Adrenal gland (tissue), 9 donors: ENCODE measurements at regions not wholly inside any gene's neighbourhood (a gene's known extent, or its start where the extent isn't known, plus 50 kb on each side); places are given as distances from the start of the nearest gene placed in this dataset.

Experiments
- DNase-seq, 7 donors: peaks; one replicate each; pipeline ENCODE4 v3.0.0-alpha.2; 2019 to 2020
- H3K27ac ChIP-seq, 5 donors: fragments of 200-600 bp; sonication (generic) in 4 of 5; 1 replicate in 3 of 5; 2 replicates in 2 of 5; pipeline versions ENCODE4 v1.5.1 to v1.8.0; 2016 to 2020; ENCODE audit warnings: mild to moderate bottlenecking in 1 of 5
- H3K27me3 ChIP-seq: fragments of 200-600 bp; 2 replicates; pipeline ENCODE4 v1.8.0; 2021
- H3K36me3 ChIP-seq, 2 donors: fragments of 200-600 bp; replicated peaks in 1 of 2; 1 replicate in 1 of 2; 2 replicates in 1 of 2; pipeline versions ENCODE4 v1.5.1 to v1.8.0; 2018 to 2022
- H3K4me1 ChIP-seq, 2 donors: fragments of 200-600 bp; replicated peaks in 1 of 2; 1 replicate in 1 of 2; 2 replicates in 1 of 2; pipeline versions ENCODE4 v1.5.1 to v1.8.0; 2018 to 2021
- H3K4me3 ChIP-seq, 4 donors: fragments of 200-600 bp; sonication (generic) in 3 of 4; one replicate each; pipeline ENCODE4 v1.5.1; 2016 to 2018
- H3K9me3 ChIP-seq, 3 donors: fragments of 200-600 bp; sonication (generic) in 1 of 3; replicated peaks in 1 of 3; 1 replicate in 2 of 3; 2 replicates in 1 of 3; pipeline versions ENCODE4 v1.5.1 to v1.8.0; 2016 to 2021
- POLR2A ChIP-seq, 2 donors: fragments of 450-650 bp; IDR thresholded peaks; one replicate each; pipeline ENCODE4 v1.6.1; 2017; ENCODE audit warnings: antibody characterized with exemption in 2 of 2, mild to moderate bottlenecking in 2 of 2, moderate library complexity in 1 of 2
- WGBS, 4 donors: extraction: QIAGEN DNeasy Blood & Tissue Kit in 2 of 4; methylation state at CpG; one replicate each; pipeline versions ENCODE4 v1.1.5 to v1.1.7; 2013 to 2017; 5-methylcytosine and 5-hydroxymethylcytosine counted together
- intact Hi-C, 2 donors: fragments of 100-400 bp; cut with DNase I; formaldehyde crosslinking; loops; one replicate each; pipeline versions ENCODE4 v1.14.1 to v1.15.0; 2022 to 2023
- TF ChIP-seq, protein P1 (sequence below), 6 experiments: fragments of 450-650 bp in 4 of 6; fragments of 200-600 bp in 2 of 6; sonication (generic) in 1 of 6; IDR thresholded peaks; 1 replicate in 5 of 6; 2 replicates in 1 of 6; pipeline versions ENCODE4 v1.5.1 to v1.8.0; 2016 to 2021; ENCODE audit warnings: antibody characterized with exemption in 6 of 6, mild to moderate bottlenecking in 2 of 6, moderate library complexity in 1 of 6
- donor health status: healthy with polysubstance abuse.
- donor health status: Bipolar disorder and iron deficiency.
- donor health status: DM: yes; HTN: yes; CAD: no.
- donor health status: DM: no; HTN: no; CAD: no.
- donor health status: DM: no; HTN: no; CAD: no.

DNA sequence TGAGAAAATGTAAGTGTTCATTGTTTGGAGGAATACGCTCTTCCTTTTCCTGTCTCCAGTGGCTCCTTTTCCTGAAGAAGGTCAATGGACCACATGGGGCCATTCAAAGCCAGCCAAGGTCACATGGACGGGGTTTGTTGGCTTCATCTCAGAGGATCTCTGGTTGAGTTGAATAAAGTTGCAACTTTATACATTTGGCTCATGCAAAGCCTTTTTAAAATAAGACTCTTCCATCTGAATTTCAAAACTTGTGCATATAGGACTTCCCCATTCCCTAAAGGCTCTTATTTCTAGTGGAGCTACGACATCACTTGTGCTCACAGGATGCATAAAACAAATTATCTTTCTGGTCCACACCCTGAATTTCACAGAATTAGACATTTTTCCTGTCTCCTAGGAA is 235.5 kb downstream of the CMPK2 start:
- H3K4me1 ChIP-seq: no peaks in the 10 kb centered on the region
- H3K36me3 ChIP-seq: no peaks in the 10 kb centered on the region
- DNase-seq: no peak
- intact Hi-C loops: no loop called here
- 42 to 60% (median 46%) methylated on average over 3 of the region's 3 CpGs for WGBS, 4 donors
- no peaks in the 10 kb centered on the region for H3K27me3 ChIP-seq
- TF ChIP-seq POLR2A (IDR thresholded peaks at IDR 0.05): no peak
- TF ChIP-seq, protein P1, sequence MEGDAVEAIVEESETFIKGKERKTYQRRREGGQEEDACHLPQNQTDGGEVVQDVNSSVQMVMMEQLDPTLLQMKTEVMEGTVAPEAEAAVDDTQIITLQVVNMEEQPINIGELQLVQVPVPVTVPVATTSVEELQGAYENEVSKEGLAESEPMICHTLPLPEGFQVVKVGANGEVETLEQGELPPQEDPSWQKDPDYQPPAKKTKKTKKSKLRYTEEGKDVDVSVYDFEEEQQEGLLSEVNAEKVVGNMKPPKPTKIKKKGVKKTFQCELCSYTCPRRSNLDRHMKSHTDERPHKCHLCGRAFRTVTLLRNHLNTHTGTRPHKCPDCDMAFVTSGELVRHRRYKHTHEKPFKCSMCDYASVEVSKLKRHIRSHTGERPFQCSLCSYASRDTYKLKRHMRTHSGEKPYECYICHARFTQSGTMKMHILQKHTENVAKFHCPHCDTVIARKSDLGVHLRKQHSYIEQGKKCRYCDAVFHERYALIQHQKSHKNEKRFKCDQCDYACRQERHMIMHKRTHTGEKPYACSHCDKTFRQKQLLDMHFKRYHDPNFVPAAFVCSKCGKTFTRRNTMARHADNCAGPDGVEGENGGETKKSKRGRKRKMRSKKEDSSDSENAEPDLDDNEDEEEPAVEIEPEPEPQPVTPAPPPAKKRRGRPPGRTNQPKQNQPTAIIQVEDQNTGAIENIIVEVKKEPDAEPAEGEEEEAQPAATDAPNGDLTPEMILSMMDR (IDR thresholded peaks at IDR 0.05): no peak
- H3K9me3 ChIP-seq: no peaks in the 10 kb centered on the region
- H3K27ac ChIP-seq: no peak overlapping the region
- no peak overlapping the region for H3K4me3 ChIP-seq

DNA sequence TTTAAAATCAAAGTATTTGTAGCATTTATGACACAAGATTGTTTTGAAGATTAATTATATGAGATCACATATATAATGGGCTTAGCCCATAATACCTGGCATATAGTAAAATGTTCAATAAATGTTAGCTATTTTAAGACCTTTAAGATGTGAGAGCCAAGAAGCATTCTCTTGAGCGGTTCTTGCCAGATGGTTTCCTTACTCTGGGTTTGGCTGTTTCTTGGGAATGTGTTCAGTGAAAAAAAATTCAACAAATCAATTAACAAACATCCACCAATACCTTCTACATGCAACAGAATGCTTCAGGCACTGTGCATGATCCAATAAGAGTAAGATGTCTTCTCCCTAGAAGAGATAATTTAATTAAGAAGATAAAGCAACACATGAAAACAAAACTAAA is 230.4 kb downstream of the CMPK2 start:
- no peak overlapping the region for H3K27ac ChIP-seq
- H3K4me3 ChIP-seq: no peak overlapping the region
- TF ChIP-seq POLR2A (IDR thresholded peaks at IDR 0.05): no peak
- TF ChIP-seq, protein P1 (IDR thresholded peaks at IDR 0.05): no peak
- intact Hi-C loops: no loop called here
- H3K4me1 ChIP-seq: no peaks in the 10 kb centered on the region
- H3K36me3 ChIP-seq: no peaks in the 10 kb centered on the region
- no peaks in the 10 kb centered on the region for H3K9me3 ChIP-seq
- 76 to 88% (median 85%) methylated on average over 1 of the region's 1 CpG for WGBS, 4 donors
- H3K27me3 ChIP-seq: peaks cover 6% of the 10 kb centered on the region
- DNase-seq: no peak

DNA sequence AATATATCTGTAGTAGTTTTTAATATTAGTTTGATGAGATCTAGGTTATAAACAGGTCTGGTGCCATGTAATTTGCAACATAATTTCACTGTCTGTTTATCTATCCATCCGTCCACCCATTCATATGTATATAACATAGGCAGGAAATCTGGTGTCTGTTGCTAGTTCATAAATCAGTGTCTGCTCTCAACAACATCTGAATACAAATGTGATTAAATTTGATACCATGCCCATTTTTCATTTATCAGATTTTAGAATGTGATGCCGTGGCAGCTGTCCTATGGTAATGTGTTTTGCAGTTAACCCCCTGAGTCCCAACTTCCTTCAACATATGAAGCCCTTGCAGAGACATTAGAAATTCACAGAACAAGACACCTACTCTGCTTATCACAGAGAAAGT is 228.4 kb downstream of the CMPK2 start:
- Histone ChIP-seq H3K27ac (no peak overlapping the region), H3K4me3 (no peak overlapping the region), H3K36me3 (no peaks in the 10 kb centered on the region), H3K9me3 (no peaks in the 10 kb centered on the region), H3K27me3 (peaks cover 6% of the 10 kb centered on the region), H3K4me1 (no peaks in the 10 kb centered on the region)
- no peak for TF ChIP-seq POLR2A (IDR thresholded peaks at IDR 0.05)
- TF ChIP-seq, protein P1 (IDR thresholded peaks at IDR 0.05): no peak
- no peak for DNase-seq
- WGBS, 4 donors: 34 to 40% (median 36%) methylated on average over 2 of the region's 2 CpGs
- intact Hi-C loops: no loop called here

DNA sequence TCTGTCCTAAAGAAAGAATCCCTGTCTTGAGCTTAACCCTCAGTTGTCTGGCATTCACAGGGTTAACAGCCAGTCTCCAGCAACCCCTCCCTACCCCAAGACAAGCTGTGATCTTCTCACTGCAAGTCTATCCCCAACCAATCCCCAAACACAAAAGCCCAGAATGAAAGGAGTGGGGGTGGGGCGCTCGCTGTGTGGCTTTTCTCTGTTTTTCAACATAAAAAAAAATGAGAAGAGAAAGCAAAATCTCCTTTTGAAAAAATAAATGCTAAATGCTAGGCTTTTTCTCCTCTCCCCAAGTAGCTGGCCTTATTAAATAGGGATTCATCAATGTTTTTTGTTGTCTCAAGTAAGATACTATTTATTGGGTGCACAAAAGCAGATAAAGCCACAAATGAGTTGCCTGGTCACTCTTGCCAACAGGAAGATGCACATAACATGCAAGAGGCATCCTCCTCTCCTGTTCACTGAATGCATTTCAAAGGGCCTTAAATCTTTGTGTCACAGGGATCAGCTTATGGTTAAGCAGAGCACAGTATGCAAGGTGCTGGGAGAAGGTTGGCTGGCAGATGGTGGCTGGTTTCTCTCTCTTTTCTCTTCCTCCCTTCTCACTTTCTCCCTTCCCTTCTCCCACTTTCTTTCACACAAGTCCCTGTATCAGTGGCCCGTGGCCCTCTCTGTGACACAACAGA is 225.6 kb downstream of the CMPK2 start:
- TF ChIP-seq, protein P1 (IDR thresholded peaks at IDR 0.05): no peak
- TF ChIP-seq POLR2A (IDR thresholded peaks at IDR 0.05): no peak
- Histone ChIP-seq H3K4me3 (no peak overlapping the region), H3K36me3 (no peaks in the 10 kb centered on the region), H3K9me3 (no peaks in the 10 kb centered on the region), H3K27me3 (peaks cover 6% of the 10 kb centered on the region), H3K27ac (no peak overlapping the region), H3K4me1 (no peaks in the 10 kb centered on the region)
- intact Hi-C loops: no loop called here
- DNase-seq: no peak
- WGBS, 4 donors: 35 to 46% (median 38%) methylated on average over 3 of the region's 3 CpGs
